Natural killer cell (primary cell): ENCODE measurements at regions not wholly inside any gene's neighbourhood (a gene's known extent, or its start where the extent isn't known, plus 50 kb on each side); places are given as distances from the start of the nearest gene placed in this dataset.

Source experiments
- ATAC-seq, 3 donors: fragments of 150-1000 bp in 2 of 3; fragments of 200-7000 bp in 1 of 3; cut with Tn5 transposase; 1 replicate in 1 of 3; 2 replicates in 2 of 3; pipeline ENCODE4 v1.10.0; 2021; ENCODE audit warnings: mild to moderate bottlenecking in 2 of 3, moderate library complexity in 2 of 3
- DNase-seq, 2 donors: peaks; one replicate each; pipeline versions ENCODE4 v3.0.0 to v3.0.0-alpha.2; 2013 to 2021; ENCODE audit warnings: mixed read lengths in 1 of 2
- H3K27ac ChIP-seq: one replicate; pipeline ENCODE4 v1.5.1; 2013; ENCODE audit warnings: mild to moderate bottlenecking, low read length
- H3K27me3 ChIP-seq: one replicate; pipeline ENCODE4 v1.6.1; 2013; ENCODE audit warnings: low read length; ENCODE audit not compliant: control insufficient read depth, insufficient read depth
- H3K36me3 ChIP-seq: one replicate; pipeline ENCODE4 v1.6.1; 2013; ENCODE audit warnings: low read length; ENCODE audit not compliant: control insufficient read depth, insufficient read depth
- H3K4me1 ChIP-seq: one replicate; pipeline ENCODE4 v1.6.1; 2013; ENCODE audit warnings: low read length; ENCODE audit not compliant: control insufficient read depth, insufficient read depth
- H3K4me3 ChIP-seq: one replicate; pipeline ENCODE4 v1.5.1; 2013; ENCODE audit warnings: low read length
- H3K9me3 ChIP-seq: one replicate; pipeline ENCODE4 v1.6.1; 2013; ENCODE audit warnings: low read length; ENCODE audit not compliant: control insufficient read depth, insufficient read depth
- H3K27ac Mint-ChIP-seq, 2 donors: one replicate each; pipeline ENCODE4 v1.8.0; 2022; ENCODE audit warnings: mild to moderate bottlenecking in 2 of 2, mixed read lengths in 2 of 2, moderate library complexity in 1 of 2
- H3K27me3 Mint-ChIP-seq, 2 donors: one replicate each; pipeline ENCODE4 v1.8.0; 2022; ENCODE audit warnings: low read depth in 2 of 2, mixed read lengths in 2 of 2
- H3K36me3 Mint-ChIP-seq: one replicate; pipeline ENCODE4 v1.8.0; 2022; ENCODE audit warnings: mixed read lengths
- H3K4me1 Mint-ChIP-seq, 2 donors: one replicate each; pipeline ENCODE4 v1.8.0; 2022; ENCODE audit warnings: mixed read lengths in 2 of 2
- H3K4me3 Mint-ChIP-seq: one replicate; pipeline ENCODE4 v1.8.0; 2022; ENCODE audit warnings: mild to moderate bottlenecking, moderate library complexity, mixed read lengths
- H3K9me3 Mint-ChIP-seq, 2 donors: one replicate each; pipeline ENCODE4 v1.8.0; 2022; ENCODE audit warnings: mixed read lengths in 2 of 2
- WGBS: methylation state at CpG from one replicate; pipeline ENCODE4 v1.1.7; 2013; ENCODE audit warnings: missing lambda C conversion rate; ENCODE audit not compliant: insufficient coverage; 5-methylcytosine and 5-hydroxymethylcytosine counted together
- intact Hi-C: fragments of 100-400 bp; cut with micrococcal nuclease; formaldehyde crosslinking; loops from one replicate; pipeline ENCODE4 v1.14.2; 2022
- TF ChIP-seq, protein P1 (sequence below): fragments of 200-600 bp; IDR thresholded peaks from one replicate; pipeline ENCODE4 v1.8.0; 2022; ENCODE audit warnings: antibody characterized with exemption

DNA sequence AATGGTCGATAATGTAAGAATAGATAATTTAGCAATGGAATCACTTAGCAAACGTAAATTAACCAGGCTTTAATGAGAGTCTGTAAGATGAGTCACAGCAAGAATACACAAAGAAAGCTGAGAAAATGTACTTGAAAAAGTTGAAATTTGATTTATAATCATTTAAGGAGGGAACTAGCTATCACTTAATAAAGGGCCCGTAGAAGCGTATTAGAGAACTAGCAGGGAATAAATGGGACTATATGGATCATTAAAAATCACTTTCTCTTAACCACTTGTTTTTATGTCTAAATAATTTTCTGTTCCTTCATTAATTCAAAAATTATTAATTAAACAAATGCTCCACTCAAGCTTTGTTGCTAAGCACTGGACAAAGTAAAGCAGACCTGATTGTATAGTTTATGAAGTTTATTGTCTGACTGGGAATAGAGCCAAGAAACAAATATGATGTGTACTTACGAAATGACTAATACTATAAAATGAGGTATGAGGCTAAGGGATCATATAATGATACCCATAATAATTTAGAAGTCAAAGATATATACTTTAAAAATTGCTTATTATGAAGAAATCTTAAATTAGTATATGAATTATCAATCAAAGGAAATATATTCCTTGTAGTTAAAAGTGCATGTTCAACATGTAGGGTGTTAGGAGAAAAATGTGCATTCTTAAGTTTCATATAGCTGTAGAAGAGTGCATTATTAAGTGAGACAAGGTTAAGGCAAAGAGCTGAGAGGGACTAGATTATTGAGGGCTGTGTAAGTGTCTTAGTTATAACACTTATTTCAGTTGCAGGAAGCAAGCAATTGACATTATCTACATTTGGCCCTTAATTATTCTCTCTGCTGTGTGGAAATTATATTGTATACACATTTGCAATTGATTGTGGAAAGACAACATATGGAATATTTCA lies 196.8 kb downstream of the PRDM9 start:
- H3K4me3 ChIP-seq, result no peak overlapping the region
- H3K36me3 Mint-ChIP-seq, result peaks cover 4% of the 10 kb centered on the region
- H3K27ac Mint-ChIP-seq, result no peak overlapping the region
- H3K4me3 Mint-ChIP-seq, result no peak overlapping the region
- H3K9me3 Mint-ChIP-seq, result peaks cover 10 to 14% of the 10 kb centered on the region in 2 donors
- intact Hi-C loops, result no loop called here
- ATAC-seq (no peak), DNase-seq (no peak)
- H3K27me3 Mint-ChIP-seq, result no peaks in the 10 kb centered on the region
- no peaks in the 10 kb centered on the region for H3K4me1 Mint-ChIP-seq
- H3K27ac ChIP-seq, result no peak overlapping the region
- no peaks in the 10 kb centered on the region for H3K9me3 ChIP-seq
- H3K27me3 ChIP-seq, result no peaks in the 10 kb centered on the region
- WGBS, result 96% methylated on average over 2 of the region's 5 CpGs
- TF ChIP-seq, protein P1, sequence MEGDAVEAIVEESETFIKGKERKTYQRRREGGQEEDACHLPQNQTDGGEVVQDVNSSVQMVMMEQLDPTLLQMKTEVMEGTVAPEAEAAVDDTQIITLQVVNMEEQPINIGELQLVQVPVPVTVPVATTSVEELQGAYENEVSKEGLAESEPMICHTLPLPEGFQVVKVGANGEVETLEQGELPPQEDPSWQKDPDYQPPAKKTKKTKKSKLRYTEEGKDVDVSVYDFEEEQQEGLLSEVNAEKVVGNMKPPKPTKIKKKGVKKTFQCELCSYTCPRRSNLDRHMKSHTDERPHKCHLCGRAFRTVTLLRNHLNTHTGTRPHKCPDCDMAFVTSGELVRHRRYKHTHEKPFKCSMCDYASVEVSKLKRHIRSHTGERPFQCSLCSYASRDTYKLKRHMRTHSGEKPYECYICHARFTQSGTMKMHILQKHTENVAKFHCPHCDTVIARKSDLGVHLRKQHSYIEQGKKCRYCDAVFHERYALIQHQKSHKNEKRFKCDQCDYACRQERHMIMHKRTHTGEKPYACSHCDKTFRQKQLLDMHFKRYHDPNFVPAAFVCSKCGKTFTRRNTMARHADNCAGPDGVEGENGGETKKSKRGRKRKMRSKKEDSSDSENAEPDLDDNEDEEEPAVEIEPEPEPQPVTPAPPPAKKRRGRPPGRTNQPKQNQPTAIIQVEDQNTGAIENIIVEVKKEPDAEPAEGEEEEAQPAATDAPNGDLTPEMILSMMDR, result no peak
- no peaks in the 10 kb centered on the region for H3K4me1 ChIP-seq
- no peaks in the 10 kb centered on the region for H3K36me3 ChIP-seq

DNA sequence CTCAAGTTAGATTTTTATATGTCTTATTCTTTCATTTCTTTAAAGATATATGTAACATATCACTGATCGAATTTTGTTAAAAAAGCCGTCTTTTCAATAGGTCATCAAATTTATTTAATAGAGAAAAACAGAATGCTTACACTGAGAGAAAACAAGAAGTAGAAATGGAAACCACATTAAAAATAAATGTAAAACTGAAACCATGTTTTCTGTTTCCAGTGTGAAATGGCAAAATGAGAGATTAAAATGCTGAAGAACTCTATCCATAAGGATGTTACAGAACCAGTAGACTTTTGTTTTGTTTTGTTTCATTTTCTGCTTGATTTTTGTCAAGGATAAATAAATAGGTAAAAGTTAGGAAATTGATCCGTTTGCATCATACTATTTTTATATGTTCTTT lies 210.1 kb downstream of the PRDM9 start:
- Mint-ChIP-seq H3K36me3 (no peaks in the 10 kb centered on the region), H3K27ac (no peak overlapping the region), H3K4me3 (no peak overlapping the region), H3K27me3 (no peaks in the 10 kb centered on the region), H3K4me1 (no peaks in the 10 kb centered on the region), H3K9me3 (peaks cover 15 to 17% of the 10 kb centered on the region in 2 donors)
- H3K9me3 ChIP-seq, result no peaks in the 10 kb centered on the region
- H3K27ac ChIP-seq, result no peak overlapping the region
- TF ChIP-seq, protein P1, result no peak
- WGBS, result no CpG with 5 or more reads among the region's 3 CpGs
- H3K4me3 ChIP-seq, result no peak overlapping the region
- ATAC-seq (no peak), DNase-seq (no peak)
- H3K27me3 ChIP-seq, result no peaks in the 10 kb centered on the region
- no peaks in the 10 kb centered on the region for H3K36me3 ChIP-seq
- no peaks in the 10 kb centered on the region for H3K4me1 ChIP-seq
- intact Hi-C loops, result no loop called here

GRCh38 chr5:23718564-23718963 lies 211.2 kb downstream of the PRDM9 start:
- TF ChIP-seq, protein P1, result no peak
- H3K4me3 ChIP-seq, result no peak overlapping the region
- DNase-seq, result no peak
- peaks cover 14 to 16% of the 10 kb centered on the region in 2 donors for H3K9me3 Mint-ChIP-seq
- H3K4me1 Mint-ChIP-seq, result no peaks in the 10 kb centered on the region
- H3K9me3 ChIP-seq, result no peaks in the 10 kb centered on the region
- no peak overlapping the region for H3K27ac ChIP-seq
- no peak overlapping the region for H3K27ac Mint-ChIP-seq
- H3K4me3 Mint-ChIP-seq, result no peak overlapping the region
- no peaks in the 10 kb centered on the region for H3K4me1 ChIP-seq
- intact Hi-C loops, result no loop called here
- ATAC-seq, result no peak
- no peaks in the 10 kb centered on the region for H3K36me3 ChIP-seq
- no peaks in the 10 kb centered on the region for H3K36me3 Mint-ChIP-seq
- no peaks in the 10 kb centered on the region for H3K27me3 Mint-ChIP-seq
- no peaks in the 10 kb centered on the region for H3K27me3 ChIP-seq
- no CpG with 5 or more reads among the region's 1 CpG for WGBS

DNA sequence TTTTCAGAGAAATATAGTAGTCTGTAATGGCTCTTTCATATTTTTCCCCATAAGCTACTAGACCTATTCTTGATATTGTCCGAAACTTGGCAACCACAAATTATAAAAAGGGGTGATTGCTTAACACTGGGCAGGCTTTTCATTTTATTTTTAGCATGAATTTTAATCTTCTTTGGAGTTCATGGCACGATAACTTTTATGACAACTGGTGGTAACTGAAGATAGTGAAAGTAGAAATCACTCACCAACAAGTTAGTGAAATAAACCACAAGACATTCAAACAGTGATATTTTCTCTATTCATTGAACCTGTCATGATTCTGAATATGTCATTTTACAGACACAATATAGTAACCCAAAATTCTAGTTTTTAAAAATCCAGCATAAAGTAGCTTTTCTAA lies 213.9 kb downstream of the PRDM9 start:
- H3K4me3 Mint-ChIP-seq, result no peak overlapping the region
- intact Hi-C loops, result no loop called here

More for the DNA sequence above, 213.9 kb downstream of the PRDM9 start:
- H3K27me3 ChIP-seq, result no peaks in the 10 kb centered on the region
- Mint-ChIP-seq H3K9me3 (peaks cover 9 to 14% of the 10 kb centered on the region in 2 donors), H3K4me1 (no peaks in the 10 kb centered on the region), H3K27me3 (no peaks in the 10 kb centered on the region), H3K36me3 (no peaks in the 10 kb centered on the region), H3K27ac (no peak overlapping the region)
- TF ChIP-seq, protein P1, result no peak
- WGBS, result no CpG with 5 or more reads among the region's 2 CpGs
- no peaks in the 10 kb centered on the region for H3K4me1 ChIP-seq
- H3K27ac ChIP-seq, result no peak overlapping the region
- ATAC-seq, result no peak
- no peak for DNase-seq
- H3K9me3 ChIP-seq, result no peaks in the 10 kb centered on the region
- no peaks in the 10 kb centered on the region for H3K36me3 ChIP-seq
- no peak overlapping the region for H3K4me3 ChIP-seq
